ENCODE measurements at regions not wholly inside any gene's neighbourhood (a gene's known extent, or its start where the extent isn't known, plus 50 kb on each side); places are given as distances from the start of the nearest gene placed in this dataset.

DNA sequence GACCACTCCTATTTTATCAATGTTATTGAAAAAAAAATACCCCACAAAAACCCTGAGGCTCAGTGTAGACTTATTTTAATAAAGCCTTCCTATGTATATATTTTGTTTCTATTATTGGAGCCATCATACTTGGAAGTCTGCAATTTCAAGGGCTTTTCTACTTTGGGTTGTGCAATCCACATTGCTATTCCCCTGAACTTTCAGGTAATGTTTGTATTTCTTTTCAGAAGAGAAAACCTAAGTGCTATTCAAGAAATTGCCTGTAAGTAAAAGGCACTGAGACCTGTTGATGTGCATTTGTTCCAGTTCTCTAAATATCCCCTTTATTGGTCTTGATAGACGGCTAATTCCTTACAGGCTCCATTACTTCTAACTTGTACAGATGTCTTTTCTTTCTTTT lies 280.7 kb upstream of the RAG2 start:
- Histone ChIP-seq H3K9me3 (replicated peaks; ENCODE audit: control insufficient read depth, insufficient read depth, low read length) (no peaks in the 10 kb centered on the region), H3K4me3 (no peak overlapping the region), H3K9ac (ENCODE audit: control insufficient read depth, insufficient read depth, low read length) (no peak overlapping the region), H3K27ac (ENCODE audit: control insufficient read depth, insufficient read depth) (no peak overlapping the region), H3K27me3 (replicated peaks in 1 of 2; ENCODE audit: control insufficient read depth in 2 of 2, insufficient read depth in 2 of 2, low read length in 1 of 2) (no peaks in the 10 kb centered on the region), H3K79me2 (ENCODE audit: control insufficient read depth, insufficient read depth, low read length) (no peaks in the 10 kb centered on the region), H4K20me1 (ENCODE audit: control insufficient read depth, insufficient read depth) (no peaks in the 10 kb centered on the region), H3K4me2 (ENCODE audit: control insufficient read depth, insufficient read depth) (no peak overlapping the region), H3K4me1 (ENCODE audit: control insufficient read depth, insufficient read depth, low read length) (no peaks in the 10 kb centered on the region), H3K36me3 (ENCODE audit: control insufficient read depth in 2 of 2, insufficient read depth in 2 of 2, low read length in 1 of 2) (no peaks in the 10 kb centered on the region), H2AFZ (ENCODE audit: control insufficient read depth, low read depth, low read length) (no peak overlapping the region)
- 100% methylated on average over 1 of the region's 1 CpG for WGBS (ENCODE audit: insufficient coverage, insufficient replicate concordance, low lambda C conversion rate, missing lambda C conversion rate)
- no peak for ATAC-seq
- ChIA-PET SMC1A (ENCODE audit: uncharacterized antibody, unreplicated experiment) (no interaction called here), RAD21 (ENCODE audit: unreplicated experiment) (no interaction called here), CTCF (no interaction called here), POLR2A (no interaction called here)
- in situ Hi-C loops (cut with MboI), result no loop called here
- TF ChIP-seq, protein P1, sequence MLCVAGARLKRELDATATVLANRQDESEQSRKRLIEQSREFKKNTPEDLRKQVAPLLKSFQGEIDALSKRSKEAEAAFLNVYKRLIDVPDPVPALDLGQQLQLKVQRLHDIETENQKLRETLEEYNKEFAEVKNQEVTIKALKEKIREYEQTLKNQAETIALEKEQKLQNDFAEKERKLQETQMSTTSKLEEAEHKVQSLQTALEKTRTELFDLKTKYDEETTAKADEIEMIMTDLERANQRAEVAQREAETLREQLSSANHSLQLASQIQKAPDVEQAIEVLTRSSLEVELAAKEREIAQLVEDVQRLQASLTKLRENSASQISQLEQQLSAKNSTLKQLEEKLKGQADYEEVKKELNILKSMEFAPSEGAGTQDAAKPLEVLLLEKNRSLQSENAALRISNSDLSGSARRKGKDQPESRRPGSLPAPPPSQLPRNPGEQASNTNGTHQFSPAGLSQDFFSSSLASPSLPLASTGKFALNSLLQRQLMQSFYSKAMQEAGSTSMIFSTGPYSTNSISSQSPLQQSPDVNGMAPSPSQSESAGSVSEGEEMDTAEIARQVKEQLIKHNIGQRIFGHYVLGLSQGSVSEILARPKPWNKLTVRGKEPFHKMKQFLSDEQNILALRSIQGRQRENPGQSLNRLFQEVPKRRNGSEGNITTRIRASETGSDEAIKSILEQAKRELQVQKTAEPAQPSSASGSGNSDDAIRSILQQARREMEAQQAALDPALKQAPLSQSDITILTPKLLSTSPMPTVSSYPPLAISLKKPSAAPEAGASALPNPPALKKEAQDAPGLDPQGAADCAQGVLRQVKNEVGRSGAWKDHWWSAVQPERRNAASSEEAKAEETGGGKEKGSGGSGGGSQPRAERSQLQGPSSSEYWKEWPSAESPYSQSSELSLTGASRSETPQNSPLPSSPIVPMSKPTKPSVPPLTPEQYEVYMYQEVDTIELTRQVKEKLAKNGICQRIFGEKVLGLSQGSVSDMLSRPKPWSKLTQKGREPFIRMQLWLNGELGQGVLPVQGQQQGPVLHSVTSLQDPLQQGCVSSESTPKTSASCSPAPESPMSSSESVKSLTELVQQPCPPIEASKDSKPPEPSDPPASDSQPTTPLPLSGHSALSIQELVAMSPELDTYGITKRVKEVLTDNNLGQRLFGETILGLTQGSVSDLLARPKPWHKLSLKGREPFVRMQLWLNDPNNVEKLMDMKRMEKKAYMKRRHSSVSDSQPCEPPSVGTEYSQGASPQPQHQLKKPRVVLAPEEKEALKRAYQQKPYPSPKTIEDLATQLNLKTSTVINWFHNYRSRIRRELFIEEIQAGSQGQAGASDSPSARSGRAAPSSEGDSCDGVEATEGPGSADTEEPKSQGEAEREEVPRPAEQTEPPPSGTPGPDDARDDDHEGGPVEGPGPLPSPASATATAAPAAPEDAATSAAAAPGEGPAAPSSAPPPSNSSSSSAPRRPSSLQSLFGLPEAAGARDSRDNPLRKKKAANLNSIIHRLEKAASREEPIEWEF (IDR thresholded peaks at IDR 0.05; ENCODE audit: insufficient replicate concordance, low read depth, low read length), result no peak
- TF ChIP-seq RFX5 (IDR thresholded peaks at IDR 0.05; ENCODE audit: low read depth, low read length), result no peak
- TF ChIP-seq CHD1 (IDR thresholded peaks at IDR 0.05; ENCODE audit: low read depth, low read length), result no peak
- no peak for TF ChIP-seq RBBP5 (conservative IDR thresholded peaks at IDR 0.05)
- no peak for TF ChIP-seq MTA2 (IDR thresholded peaks at IDR 0.05; ENCODE audit: low read depth)
- TF ChIP-seq, protein P2, sequence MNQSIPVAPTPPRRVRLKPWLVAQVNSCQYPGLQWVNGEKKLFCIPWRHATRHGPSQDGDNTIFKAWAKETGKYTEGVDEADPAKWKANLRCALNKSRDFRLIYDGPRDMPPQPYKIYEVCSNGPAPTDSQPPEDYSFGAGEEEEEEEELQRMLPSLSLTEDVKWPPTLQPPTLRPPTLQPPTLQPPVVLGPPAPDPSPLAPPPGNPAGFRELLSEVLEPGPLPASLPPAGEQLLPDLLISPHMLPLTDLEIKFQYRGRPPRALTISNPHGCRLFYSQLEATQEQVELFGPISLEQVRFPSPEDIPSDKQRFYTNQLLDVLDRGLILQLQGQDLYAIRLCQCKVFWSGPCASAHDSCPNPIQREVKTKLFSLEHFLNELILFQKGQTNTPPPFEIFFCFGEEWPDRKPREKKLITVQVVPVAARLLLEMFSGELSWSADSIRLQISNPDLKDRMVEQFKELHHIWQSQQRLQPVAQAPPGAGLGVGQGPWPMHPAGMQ (IDR thresholded peaks at IDR 0.05; ENCODE audit: borderline replicate concordance), result no peak
- no peak for TF ChIP-seq RAD51 (IDR thresholded peaks at IDR 0.05)
- no peak for TF ChIP-seq BRCA1 (IDR thresholded peaks at IDR 0.05; ENCODE audit: low read depth, low read length)
- intact Hi-C loops (cut with micrococcal nuclease; ENCODE audit: unreplicated experiment), result no loop called here
- no peak for FAIRE-seq
- no peak for DNase-seq (ENCODE audit: low read depth, low spot score)
- BruUV-seq (replicated peaks), result no TSS peak

Measured in GM12878 (cell line).